ENCODE measurements at regions not wholly inside any gene's neighbourhood (a gene's known extent, or its start where the extent isn't known, plus 50 kb on each side); places are given as distances from the start of the nearest gene placed in this dataset.

- no peak for TF ChIP-seq CTCF (IDR thresholded peaks at IDR 0.05)
- TF ChIP-seq POLR2AphosphoS5 (IDR thresholded peaks at IDR 0.05), result no peak
These were observed 191.9 kb upstream of the SLC27A6 start for GRCh38 chr5:128773378-128773777.
